PC-3 (cell line): ENCODE measurements at regions not wholly inside any gene's neighbourhood (a gene's known extent, or its start where the extent isn't known, plus 50 kb on each side); places are given as distances from the start of the nearest gene placed in this dataset.

Experiments
- ATAC-seq: fragments of 200-7000 bp; cut with Tn5 transposase; 2 replicates; pipeline ENCODE4 v1.9.1; 2020; ENCODE audit warnings: mild to moderate bottlenecking, moderate library complexity
- BruUV-seq: library from RNA; stranded (reverse); fragments of 400-500 nt; replicated peaks from 2 replicates; lab custom pipeline; 2021; lab: Mats Ljungman, UMichigan
- CTCF ChIA-PET: fragments of 300-600 bp; sonication (Branson Sonifier 250); formaldehyde crosslinking; loops from one replicate; lab custom pipeline; 2022; ENCODE audit warnings: antibody characterized with exemption; lab: Charles Lee
- POLR2A ChIA-PET: fragments of 300-600 bp; sonication (Branson Sonifier 250); formaldehyde crosslinking; loops from one replicate; lab custom pipeline; 2022; ENCODE audit warnings: antibody characterized with exemption; ENCODE audit not compliant: unreplicated experiment; lab: Charles Lee
- DNase-seq: peaks from one replicate; pipeline ENCODE4 v3.0.0-alpha.2; 2015
- H2AFZ ChIP-seq: fragments of 300-600 bp; sonication (generic); 2 replicates; pipeline ENCODE4 v1.6.0; 2016; ENCODE audit warnings: antibody characterized with exemption, low read length
- H3F3A ChIP-seq: fragments of 300-600 bp; sonication (generic); one replicate; pipeline ENCODE4 v1.6.0; 2017; ENCODE audit warnings: antibody characterized with exemption, low read length, control low read depth, mild to moderate bottlenecking; ENCODE audit not compliant: unreplicated experiment
- H3K27ac ChIP-seq: fragments of 300-600 bp; sonication (generic); 2 replicates; pipeline ENCODE4 v1.5.1; 2016; ENCODE audit warnings: mild to moderate bottlenecking, low read length
- H3K27me3 ChIP-seq: fragments of 300-600 bp; sonication (generic); 2 replicates; pipeline ENCODE4 v1.6.1; 2016; ENCODE audit warnings: low read length, mixed read lengths
- H3K36me3 ChIP-seq: fragments of 300-600 bp; sonication (generic); 2 replicates; pipeline ENCODE4 v1.6.1; 2016; ENCODE audit warnings: low read depth, mixed run types, low read length, mixed read lengths
- H3K4me1 ChIP-seq: fragments of 300-600 bp; sonication (generic); 2 replicates; pipeline ENCODE4 v1.5.1; 2016; ENCODE audit warnings: low read length; ENCODE audit not compliant: insufficient read depth
- H3K4me2 ChIP-seq: fragments of 300-600 bp; sonication (generic); 2 replicates; pipeline ENCODE4 v1.6.0; 2016; ENCODE audit warnings: low read length
- H3K4me3 ChIP-seq: fragments of 300-600 bp; sonication (generic); 2 replicates; pipeline ENCODE4 v1.5.1; 2016; ENCODE audit warnings: mild to moderate bottlenecking, low read length, mixed read lengths
- H3K79me2 ChIP-seq: fragments of 300-600 bp; sonication (generic); 2 replicates; pipeline ENCODE4 v1.6.1; 2017; ENCODE audit warnings: low read length, mixed read lengths
- H3K9ac ChIP-seq: fragments of 300-600 bp; sonication (generic); 2 replicates; pipeline ENCODE4 v1.6.0; 2016; ENCODE audit warnings: mild to moderate bottlenecking, low read length
- H3K9me2 ChIP-seq: fragments of 300-600 bp; sonication (generic); replicated peaks from 2 replicates; pipeline ENCODE4 v1.6.1; 2016; ENCODE audit warnings: mixed run types, low read length, mixed read lengths
- H3K9me3 ChIP-seq: fragments of 300-600 bp; sonication (generic); 2 replicates; pipeline ENCODE4 v1.6.1; 2016; ENCODE audit warnings: low read length, mixed read lengths
- H4K20me1 ChIP-seq: fragments of 300-600 bp; sonication (generic); 2 replicates; pipeline ENCODE4 v1.6.1; 2016; ENCODE audit warnings: low read length, mixed read lengths
- CTCF ChIP-seq: fragments of 300-600 bp; sonication (generic); conservative IDR thresholded peaks from 2 replicates; pipeline ENCODE4 v1.5.1; 2017; ENCODE audit warnings: antibody characterized with exemption, low read depth, mild to moderate bottlenecking, low read length
- EZH2 ChIP-seq: fragments of 300-600 bp; sonication (generic); IDR thresholded peaks from one replicate; pipeline ENCODE4 v1.6.1; 2017; ENCODE audit warnings: antibody characterized with exemption, mild to moderate bottlenecking, low read length; ENCODE audit not compliant: unreplicated experiment
- EZH2phosphoT487 ChIP-seq: fragments of 300-600 bp; sonication (generic); IDR thresholded peaks from 2 replicates; pipeline ENCODE4 v1.6.1; 2018; ENCODE audit warnings: mild to moderate bottlenecking, antibody characterized with exemption, low read length, borderline replicate concordance
- intact Hi-C: fragments of 100-400 bp; cut with micrococcal nuclease; formaldehyde crosslinking; loops from 2 replicates; pipeline ENCODE4 v1.9.0; 2023

GRCh38 chr4:160020804-160021203 is 917.9 kb downstream of the RAPGEF2 start:
- intact Hi-C loops: no loop called here
- BruUV-seq: no TSS peak
- no peaks in the 10 kb centered on the region for H3K9me2 ChIP-seq
- ChIA-PET POLR2A (no interaction called here), CTCF (no interaction called here)
- H3K27ac ChIP-seq: no peak overlapping the region
- H3K9ac ChIP-seq: no peak overlapping the region
- no peaks in the 10 kb centered on the region for H3K79me2 ChIP-seq
- no peaks in the 10 kb centered on the region for H3K9me3 ChIP-seq
- no peaks in the 10 kb centered on the region for H3F3A ChIP-seq
- TF ChIP-seq EZH2phosphoT487 (no peak), EZH2 (no peak), CTCF (no peak)
- no peak for ATAC-seq
- no peak overlapping the region for H3K4me3 ChIP-seq
- H3K4me2 ChIP-seq: no peak overlapping the region
- no peaks in the 10 kb centered on the region for H3K4me1 ChIP-seq
- peak; percentile 2 for DNase-seq
- H3K36me3 ChIP-seq: no peaks in the 10 kb centered on the region
- no peaks in the 10 kb centered on the region for H3K27me3 ChIP-seq
- H2AFZ ChIP-seq: no peak overlapping the region
- no peaks in the 10 kb centered on the region for H4K20me1 ChIP-seq

- no peak for ATAC-seq
- no peak for DNase-seq
- no peaks in the 10 kb centered on the region for H3F3A ChIP-seq
- no peaks in the 10 kb centered on the region for H3K36me3 ChIP-seq
- ChIA-PET CTCF (no interaction called here), POLR2A (no interaction called here)
- no peak overlapping the region for H2AFZ ChIP-seq
- no peak overlapping the region for H3K9ac ChIP-seq
- TF ChIP-seq EZH2 (no peak), CTCF (no peak), EZH2phosphoT487 (no peak)
- BruUV-seq: no TSS peak
- H3K4me3 ChIP-seq: no peak overlapping the region
- H3K4me2 ChIP-seq: no peak overlapping the region
- no peaks in the 10 kb centered on the region for H3K27me3 ChIP-seq
- H3K4me1 ChIP-seq: peaks cover under 1% of the 10 kb centered on the region; the same call in 1 of the 2 replicates
- no peak overlapping the region for H3K27ac ChIP-seq
- H4K20me1 ChIP-seq: no peaks in the 10 kb centered on the region
- H3K9me2 ChIP-seq: no peaks in the 10 kb centered on the region
- no peaks in the 10 kb centered on the region for H3K9me3 ChIP-seq
- H3K79me2 ChIP-seq: no peaks in the 10 kb centered on the region
- intact Hi-C loops: no loop called here
Measured at GRCh38 chr4:160021870-160022269, 919.0 kb downstream of the RAPGEF2 start.

- Histone ChIP-seq H3K9me2 (no peaks in the 10 kb centered on the region), H3K79me2 (no peaks in the 10 kb centered on the region), H3F3A (no peaks in the 10 kb centered on the region), H3K27ac (no peak overlapping the region), H3K9me3 (no peaks in the 10 kb centered on the region), H2AFZ (0 out of 2 replicates have a peak overlapping the region, but pooled peaks have one; percentile 42), H3K4me3 (no peak overlapping the region), H3K4me1 (peaks cover 4% of the 10 kb centered on the region; the same call in 1 of the 2 replicates), H3K27me3 (no peaks in the 10 kb centered on the region), H4K20me1 (no peaks in the 10 kb centered on the region), H3K9ac (no peak overlapping the region), H3K4me2 (no peak overlapping the region), H3K36me3 (no peaks in the 10 kb centered on the region)
- no TSS peak for BruUV-seq
- peak; percentile 65 for ATAC-seq
- intact Hi-C loops: no loop called here
- no peak for TF ChIP-seq CTCF
- no peak for TF ChIP-seq EZH2phosphoT487
- TF ChIP-seq EZH2: no peak
- CTCF ChIA-PET: no interaction called here
- peak; percentile 61 for DNase-seq
- POLR2A ChIA-PET: no interaction called here
Measured at GRCh38 chr4:160026721-160027120, 923.8 kb downstream of the RAPGEF2 start.
